Activated CD8-positive, alpha-beta memory T cell treated with anti-CD3 and anti-CD28 coated beads, Interleukin-2, amount 50 U/mL, for 1 hour (primary cell): ENCODE measurements at regions not wholly inside any gene's neighbourhood (a gene's known extent, or its start where the extent isn't known, plus 50 kb on each side); places are given as distances from the start of the nearest gene placed in this dataset.

Experiments
- DNase-seq: peaks from one replicate; pipeline ENCODE4 v3.0.0-alpha.2; 2020; ENCODE audit errors: extremely low read depth

DNA sequence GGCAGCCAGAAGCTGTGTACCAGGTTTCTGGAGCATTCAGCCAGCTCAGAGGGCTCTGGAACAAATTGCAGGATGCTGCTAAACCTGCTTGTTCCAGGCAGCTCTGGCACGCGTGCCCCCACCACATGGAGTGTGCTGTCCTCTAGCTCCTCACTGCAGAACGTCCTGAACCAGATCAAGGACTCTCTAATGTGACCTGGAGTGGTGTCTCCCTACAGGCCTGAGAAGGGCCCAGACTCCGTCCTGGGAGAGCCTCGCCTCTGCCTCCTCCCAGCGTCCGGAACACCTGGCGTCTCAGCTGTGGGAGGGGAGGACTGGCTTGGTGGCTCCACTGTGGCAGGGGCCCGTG, 115.6 kb upstream of the GPC1 start:
- DNase-seq = no peak

- no peak for DNase-seq
Observed at GRCh38 chr2:240320204-240320993, 115.1 kb upstream of the GPC1 start.

DNA sequence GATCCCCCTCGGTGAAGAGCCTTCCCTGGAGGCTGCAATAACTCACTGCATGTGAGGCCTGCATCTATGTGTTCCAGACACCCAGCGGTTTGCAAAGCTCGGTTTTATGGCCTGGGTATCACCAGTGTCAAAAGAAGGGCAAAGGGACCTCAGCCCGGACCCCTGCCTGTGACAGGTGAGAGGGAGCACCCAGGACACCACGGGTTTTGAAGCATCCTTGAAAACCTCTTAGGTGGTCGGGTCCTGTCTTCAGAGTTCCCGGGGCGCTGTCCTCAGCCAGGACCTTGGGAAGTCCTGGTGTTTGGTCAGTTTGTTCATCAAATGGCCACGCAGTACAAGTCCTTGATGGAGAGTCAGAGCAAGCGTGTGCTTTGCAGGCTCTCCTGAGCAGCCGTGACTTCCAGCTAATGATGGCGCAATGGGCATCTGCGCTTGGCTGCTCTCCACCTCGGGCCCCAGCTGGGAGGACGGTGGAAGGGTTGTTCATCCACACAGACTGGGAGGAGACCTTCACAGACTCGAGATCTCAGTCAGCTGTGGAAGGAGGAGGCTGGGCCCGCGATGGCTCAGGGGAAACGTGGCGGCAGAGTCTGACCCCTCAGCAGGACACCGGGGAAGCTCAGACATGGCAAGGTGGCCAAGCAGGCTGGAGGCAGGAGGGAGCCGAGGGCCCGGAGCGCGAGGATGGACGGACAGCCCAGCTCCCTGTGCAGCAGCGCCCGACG, 113.1 kb upstream of the GPC1 start:
- DNase-seq = no peak

- no peak for DNase-seq
Observed at GRCh38 chr2:240322991-240323390, 112.5 kb upstream of the GPC1 start.

DNA sequence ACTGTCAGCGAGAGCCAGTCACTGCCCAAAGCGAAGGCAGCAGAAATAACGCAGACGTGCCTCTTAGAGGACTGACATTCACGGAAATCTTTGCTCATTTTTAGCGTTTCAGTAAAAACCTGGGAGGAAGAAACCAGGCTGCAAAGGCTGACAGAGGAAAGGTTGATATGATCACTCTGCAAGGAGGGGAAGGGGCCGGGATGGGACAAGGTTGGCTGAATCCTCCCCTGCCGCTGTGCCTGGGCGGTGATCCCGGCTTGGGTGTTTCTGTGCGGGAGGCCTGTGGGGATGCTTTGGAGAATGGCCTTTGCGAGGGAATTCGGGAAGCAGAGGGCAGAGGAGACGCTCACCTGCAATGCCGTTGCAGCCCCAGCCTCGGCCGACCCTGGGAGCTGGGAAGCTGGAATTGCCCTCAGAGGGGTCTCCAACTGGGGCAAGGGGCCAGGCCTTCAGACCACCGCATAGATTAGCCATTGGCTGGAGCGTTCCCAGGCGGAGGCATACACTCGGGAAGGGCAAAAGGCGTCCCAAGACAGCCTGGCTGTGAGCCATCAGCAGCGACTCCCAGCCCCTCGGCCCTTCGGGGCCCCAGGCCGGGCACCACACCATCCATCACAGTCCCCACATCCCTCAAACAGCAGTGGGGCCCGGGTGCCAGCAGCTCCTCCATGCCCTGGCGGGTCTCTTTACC, 111.7 kb upstream of the GPC1 start:
- no peak for DNase-seq

DNA sequence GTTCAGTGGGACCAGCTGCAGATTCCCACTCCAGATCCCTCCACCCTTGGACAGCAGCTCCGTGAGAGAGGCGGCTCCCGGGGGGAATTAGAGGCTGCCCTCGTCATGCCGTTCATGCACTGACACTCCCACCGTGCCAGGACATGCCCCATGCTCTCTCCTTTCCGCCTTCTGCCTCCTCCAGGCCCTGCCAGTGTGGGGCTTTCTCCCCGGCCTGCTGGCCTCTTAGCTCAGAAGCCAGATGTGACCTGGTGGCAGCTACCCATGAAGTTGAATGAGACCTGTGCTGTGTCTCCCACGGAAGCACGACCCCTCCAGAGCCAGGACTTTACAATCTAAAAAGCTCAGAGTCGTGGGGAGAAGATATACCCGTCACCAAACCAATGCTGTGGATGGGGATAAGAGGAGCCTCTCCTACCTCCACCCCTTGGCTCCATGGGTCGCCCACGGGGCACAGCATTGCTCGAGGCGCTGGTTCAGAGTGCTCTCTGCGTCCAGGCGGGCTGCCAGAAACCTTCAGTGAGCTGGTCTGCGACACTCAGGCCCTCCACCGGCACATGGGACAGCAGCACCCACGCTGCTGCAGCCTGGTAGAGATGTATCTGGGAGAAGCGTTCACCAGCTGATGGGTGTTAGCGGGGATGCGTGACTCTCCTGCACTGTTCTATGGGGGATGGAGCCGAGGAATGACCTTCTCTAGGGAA, 111.0 kb upstream of the GPC1 start:
- no peak for DNase-seq

DNA sequence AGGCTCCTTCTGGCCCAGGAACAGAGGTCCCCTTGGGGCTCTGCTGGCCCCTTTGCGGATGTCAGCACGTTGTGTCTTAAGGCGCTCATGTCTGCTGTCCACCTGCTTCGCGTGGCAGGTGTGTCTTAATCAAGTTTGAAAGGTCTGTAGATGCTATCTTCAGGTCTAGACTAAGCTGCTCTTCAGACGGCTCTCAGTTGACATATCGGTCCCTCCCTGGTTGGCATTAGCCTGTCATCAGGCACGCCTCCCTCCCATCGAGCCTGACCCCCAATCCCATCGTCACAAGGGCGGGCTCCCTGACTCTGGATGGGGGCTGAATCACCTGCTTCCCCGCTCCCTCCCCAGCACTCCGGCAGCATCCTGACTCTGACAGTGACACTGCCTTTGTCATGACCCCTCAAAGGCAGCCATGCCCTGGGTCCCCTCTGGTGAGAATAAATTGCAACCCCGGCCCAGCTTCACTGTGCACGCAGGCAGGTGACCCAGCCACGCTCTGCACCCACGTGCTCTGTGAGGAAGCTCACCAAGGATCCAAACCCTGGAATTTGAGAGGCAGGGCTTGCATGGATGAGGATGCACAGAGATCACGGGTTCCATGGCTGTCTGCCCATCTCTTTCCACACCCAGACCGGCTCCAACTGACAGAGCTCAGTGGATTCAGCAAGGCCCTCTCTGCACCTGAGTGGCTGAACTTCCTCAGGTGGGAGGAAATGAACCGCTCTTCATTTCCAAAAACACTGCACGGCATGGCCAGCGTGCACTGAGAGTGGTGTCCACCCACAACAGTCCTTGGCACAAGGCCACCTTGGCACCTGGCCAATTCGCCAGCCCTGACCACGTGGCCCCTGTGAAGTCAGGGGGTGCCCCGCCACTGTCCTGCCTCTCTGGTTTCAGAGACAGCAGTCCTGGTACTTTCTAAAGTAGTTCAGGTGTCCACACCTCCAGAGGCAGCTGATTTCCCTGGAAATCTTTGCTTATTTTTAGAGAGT, 110.2 kb upstream of the GPC1 start:
- DNase-seq = no peak

GRCh38 chr2:240326246-240326645, 109.2 kb upstream of the GPC1 start:
- DNase-seq = no peak

- DNase-seq = no peak
Observed at GRCh38 chr2:240326886-240327285, 108.6 kb upstream of the GPC1 start.

DNA sequence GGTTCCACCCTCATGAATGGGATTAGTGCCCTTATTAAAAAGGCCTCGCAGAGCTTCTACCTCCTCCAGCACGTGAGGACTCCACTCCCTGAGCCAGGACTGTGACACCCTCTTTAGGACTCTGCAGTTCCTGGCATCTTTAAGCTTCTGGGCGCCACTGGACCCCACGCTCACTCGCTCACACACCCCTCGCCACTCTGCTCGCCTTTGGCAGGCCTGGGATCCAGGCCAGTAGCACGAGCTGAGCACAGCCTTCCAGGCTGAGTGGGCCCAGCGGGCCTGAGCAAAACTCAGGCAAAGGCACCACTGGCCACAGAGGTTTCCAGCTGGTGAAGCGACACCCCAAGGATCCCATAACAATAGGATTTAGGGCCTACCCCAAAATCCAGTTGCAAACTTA, 107.9 kb upstream of the GPC1 start:
- no peak for DNase-seq

GRCh38 chr2:240328526-240328925, 106.9 kb upstream of the GPC1 start:
- no peak for DNase-seq

DNA sequence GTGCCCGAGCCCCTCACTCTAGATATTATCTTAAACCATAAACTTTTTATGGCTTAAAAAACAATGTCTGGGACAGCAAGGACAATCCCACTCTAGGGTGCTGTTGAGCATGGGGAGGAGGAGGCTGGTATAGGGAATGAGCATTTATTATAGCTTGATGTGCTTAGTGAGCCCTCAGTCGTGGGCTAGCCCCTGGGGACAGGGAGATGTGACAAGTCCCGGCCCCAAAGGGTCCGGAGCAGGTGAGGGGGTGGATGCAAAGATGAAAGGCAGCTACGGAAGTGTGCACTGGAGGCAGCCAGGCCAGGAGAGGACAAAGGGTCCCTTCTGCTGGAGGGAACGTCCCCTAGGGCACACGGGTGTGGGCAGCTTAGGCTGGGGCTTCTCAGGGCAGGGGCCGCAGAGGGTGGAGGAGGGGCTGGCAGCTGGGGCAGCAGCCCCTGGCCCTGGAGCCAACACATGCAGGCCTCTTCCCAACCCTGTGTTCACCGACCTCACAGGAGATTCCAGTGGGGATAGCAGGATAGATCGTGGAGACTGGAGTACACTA, 106.3 kb upstream of the GPC1 start:
- no peak for DNase-seq

DNA sequence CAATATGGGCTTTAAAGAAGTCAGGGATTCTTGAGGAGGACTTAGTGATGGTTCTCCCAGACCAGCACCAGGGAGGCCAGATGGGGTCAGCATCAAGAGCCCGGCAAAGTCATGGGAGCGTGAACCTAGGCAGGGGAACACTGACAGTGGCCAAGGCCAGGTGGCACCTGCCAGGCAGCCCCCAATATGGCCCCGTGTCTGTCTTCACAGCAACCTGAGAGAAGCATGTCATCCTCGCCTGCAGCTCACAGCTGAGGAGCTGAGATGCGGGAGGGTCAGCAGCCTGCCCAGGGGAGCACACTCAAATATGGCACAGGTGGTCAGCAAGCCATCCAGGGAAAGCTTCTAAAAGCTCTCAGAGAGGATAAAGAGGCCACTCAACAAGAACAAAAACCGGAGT, 105.7 kb upstream of the GPC1 start:
- DNase-seq = no peak

GRCh38 chr2:240333985-240334384, 101.5 kb upstream of the GPC1 start:
- DNase-seq = no peak

DNA sequence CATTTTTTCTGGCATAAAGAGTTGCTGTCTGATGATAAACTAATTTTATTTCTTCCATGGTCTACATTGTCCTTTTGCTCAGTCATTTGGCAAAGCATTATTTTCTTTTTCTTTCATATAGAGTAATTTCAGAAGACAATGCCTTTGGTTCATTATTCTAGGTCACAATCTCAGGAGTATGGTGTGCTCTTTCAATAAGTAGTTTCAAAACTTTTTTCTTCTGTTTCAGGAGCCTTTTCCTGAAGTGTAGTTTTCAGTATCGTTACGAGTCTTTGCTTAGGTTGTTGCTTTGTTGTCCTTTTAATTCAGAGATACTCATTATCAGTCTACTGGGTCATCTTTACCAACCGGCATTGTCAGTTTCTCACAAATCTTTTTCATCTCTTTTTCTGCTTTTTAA, 100.4 kb upstream of the GPC1 start:
- DNase-seq = no peak

GRCh38 chr2:240336820-240337427, 98.5 kb upstream of the GPC1 start:
- no peak for DNase-seq

DNA sequence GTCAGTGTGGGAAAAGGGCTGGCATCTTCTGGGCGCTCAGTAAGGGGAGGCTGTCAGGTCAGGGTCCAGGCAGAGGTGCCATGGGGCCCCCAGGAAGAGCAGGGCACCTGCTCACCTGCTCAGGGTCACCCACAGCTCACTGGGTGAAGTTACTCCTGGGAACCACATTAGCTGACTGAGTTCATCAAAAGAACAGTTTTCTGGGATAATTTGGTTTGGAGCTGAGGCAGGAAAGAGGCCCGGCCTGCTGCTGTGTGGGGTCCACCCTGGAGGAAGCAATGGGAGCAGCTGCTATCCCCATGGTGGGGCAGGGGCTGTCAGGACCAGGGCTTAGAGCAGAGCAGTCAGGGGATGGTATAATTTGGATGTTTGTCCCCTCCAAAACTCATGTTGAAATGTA, 97.2 kb upstream of the GPC1 start:
- no peak for DNase-seq

- no peak for DNase-seq
Observed at GRCh38 chr2:240339411-240340360, 95.8 kb upstream of the GPC1 start.

DNA sequence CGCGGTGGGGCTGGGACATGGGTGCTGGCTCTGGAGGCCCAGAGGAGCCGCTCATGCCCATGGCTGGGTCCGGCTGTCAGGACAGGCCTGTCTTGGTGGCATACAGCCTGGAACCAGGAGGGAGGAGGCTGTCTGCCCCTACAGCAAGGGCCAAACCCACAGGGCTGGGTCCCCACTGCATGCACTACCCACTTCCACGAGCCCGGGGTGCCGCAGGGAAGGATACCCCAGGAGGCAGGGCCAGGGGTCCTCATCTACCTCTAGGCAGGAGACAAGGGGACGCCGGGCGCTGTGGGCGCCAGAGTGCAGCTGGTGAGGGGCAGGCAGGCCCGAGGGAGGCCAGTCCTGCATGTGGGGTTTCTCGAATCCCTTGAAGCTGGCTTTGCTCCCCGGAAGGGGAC, 95.1 kb upstream of the GPC1 start:
- DNase-seq = no peak
